HG03354 (cell line): ENCODE measurements at regions not wholly inside any gene's neighbourhood (a gene's known extent, or its start where the extent isn't known, plus 50 kb on each side); places are given as distances from the start of the nearest gene placed in this dataset.
"Not testable (repeated sequence)": the region's sequence is repeated elsewhere in the genome, so short reads cannot be mapped to it uniquely, and the experiment has no call there.

Experiments used
- ATAC-seq: cut with Tn5 transposase; IDR thresholded peaks from one replicate; pipeline ENCODE4 v1.9.1; 2021; ENCODE audit warnings: mild to moderate bottlenecking; ENCODE audit not compliant: unreplicated experiment, poor library complexity, severe bottlenecking

DNA sequence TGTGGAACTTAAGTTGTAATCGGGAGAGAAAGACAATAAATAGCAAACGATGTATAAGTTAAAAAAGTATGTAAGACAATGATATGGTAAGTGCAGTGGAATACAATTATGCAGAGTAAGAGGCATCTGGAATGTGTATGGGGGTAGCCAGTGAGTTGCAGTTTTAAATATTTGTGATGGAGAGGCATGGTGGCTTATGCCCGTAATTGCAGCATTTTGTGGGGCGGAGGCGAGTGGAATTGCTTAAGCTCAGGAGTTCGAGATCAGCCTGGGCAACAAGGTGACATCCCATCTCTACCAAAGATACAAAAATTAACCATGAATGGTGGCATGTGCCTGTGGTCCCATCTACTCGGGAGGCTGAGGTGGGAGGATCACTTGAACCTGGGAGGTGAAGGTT lies 52.5 kb upstream of the WDFY3 start:
- no peak for ATAC-seq

DNA sequence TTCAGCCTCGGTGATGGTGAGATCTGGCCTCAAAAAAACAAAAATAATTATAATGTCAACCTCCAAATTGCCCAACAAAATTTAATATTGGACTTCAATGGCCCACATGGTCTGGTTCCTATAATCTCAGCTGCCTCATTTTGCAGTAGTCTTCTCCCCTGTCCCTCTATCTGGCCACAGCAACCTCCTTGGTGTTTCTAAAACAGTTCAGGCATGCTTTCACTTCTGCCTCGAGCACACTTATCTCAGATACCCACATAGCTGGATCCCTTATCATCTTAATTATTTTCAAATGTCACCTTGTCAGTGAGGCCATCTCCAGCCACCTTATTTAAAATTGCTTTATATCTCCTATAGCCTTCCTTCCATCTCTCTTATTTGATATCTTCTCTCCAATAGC lies 52.9 kb upstream of the WDFY3 start:
- no peak for ATAC-seq

DNA sequence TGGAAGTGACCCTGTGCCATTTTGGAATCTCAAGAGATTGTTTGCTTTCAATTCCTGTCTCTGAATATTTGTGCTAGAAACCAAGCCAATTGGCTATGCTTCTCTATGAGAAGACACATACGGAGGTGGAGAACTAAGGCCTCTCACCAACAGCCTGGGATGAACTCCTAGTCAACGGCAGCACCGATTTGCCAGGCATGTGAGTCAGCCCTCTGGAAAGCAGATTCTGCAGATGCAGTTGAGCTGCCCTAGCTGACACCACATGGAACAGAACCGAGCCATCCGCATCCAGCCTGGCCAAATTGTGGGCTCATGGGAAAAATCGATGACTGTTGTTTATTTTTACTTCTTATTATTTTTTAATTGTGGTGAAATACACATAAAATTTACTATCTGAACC lies 58.2 kb upstream of the WDFY3 start:
- ATAC-seq: no peak

DNA sequence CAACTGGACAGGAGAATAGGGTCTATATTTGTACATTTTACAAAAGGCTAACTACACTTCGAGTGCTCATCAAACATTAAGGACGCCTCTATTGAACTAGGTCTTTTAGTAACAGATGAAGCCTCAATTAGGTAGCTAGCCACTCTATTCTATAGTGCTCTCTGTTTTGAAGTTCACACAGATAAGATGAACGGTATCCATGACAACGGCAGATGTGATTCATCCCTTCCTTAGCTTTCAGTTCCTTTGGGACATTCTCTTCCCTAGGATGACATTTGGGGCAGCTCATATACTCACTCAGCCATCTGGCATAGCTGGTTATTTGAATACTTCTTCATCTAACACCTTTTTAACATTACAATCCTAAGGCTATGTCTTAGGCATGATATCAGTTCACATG lies 62.4 kb upstream of the WDFY3 start:
- no peak for ATAC-seq

DNA sequence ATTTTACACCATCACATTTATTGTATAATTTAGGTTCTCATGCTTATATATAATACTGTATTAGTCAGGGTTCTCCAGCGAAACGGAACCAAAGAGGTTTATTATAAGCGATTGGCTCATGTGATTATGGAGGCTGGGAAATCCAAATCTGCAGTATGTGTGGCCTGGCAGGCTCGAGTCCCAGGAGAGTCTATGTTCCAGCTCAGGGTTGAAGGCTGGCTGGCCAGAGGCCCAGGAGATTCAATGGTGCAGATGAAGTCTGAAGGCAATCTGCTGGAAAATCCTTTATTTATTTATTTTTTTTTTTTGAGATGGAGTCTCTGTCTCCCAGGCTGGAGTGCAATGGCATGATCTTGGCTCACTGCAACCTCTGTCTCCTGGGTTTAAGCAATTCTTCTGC lies 63.0 kb upstream of the WDFY3 start:
- ATAC-seq: no peak

DNA sequence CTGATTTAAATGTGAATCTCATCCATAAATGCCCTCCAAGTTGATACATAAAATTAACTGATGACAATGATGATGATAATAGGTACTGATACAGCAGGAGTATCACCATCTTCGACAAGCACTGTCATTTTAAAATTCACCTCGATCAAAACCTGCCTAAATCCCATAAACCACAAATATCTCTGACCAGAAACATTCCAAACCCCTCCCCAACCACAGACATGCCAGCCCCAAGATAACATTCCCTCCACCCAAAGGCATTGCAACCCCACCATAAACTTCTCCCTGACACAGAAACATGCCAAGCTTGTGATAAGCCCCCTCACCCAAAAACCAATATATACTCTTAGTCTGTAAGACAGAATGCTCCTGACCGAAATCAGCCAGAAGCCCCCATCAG lies 63.7 kb upstream of the WDFY3 start:
- no peak for ATAC-seq

DNA sequence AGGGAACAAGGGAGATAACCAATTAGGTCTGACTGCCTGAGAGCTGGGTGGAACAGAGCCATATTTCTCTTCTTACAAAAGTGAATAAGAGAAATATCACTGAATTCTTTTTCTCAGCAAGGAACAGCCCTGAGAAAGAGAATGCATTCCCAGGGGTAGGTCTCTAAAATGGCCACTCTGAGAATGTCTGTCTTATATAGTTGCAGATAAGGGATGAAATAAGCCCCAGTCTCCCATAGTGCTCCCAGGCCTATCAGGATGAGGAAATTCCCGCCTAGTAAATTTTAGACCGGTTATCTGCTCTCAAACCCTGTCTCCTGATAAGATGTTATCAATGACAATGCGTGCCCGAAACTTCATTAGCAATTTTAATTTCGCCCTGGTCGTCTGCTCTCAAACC lies 67.3 kb upstream of the WDFY3 start:
- ATAC-seq: not testable (repeated sequence)

DNA sequence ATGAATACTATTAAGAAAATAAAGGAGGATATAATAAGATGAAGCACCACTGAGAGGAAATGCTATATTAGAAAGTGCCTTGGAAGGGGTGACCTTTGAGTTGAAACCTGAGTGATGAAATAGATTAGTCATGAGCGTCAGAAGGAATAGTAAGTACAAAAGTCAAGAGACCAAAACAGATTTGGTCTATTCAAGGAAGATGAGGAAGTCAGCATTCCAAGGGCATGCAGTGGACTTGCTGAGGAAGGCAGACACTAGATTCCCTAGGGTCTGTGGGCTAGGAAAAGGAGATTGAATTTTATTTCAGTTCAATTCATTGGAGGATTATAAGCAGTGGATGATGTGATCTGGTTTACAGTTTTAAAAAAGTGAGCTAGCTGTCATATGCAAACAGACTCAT lies 73.0 kb upstream of the WDFY3 start:
- ATAC-seq: no peak

DNA sequence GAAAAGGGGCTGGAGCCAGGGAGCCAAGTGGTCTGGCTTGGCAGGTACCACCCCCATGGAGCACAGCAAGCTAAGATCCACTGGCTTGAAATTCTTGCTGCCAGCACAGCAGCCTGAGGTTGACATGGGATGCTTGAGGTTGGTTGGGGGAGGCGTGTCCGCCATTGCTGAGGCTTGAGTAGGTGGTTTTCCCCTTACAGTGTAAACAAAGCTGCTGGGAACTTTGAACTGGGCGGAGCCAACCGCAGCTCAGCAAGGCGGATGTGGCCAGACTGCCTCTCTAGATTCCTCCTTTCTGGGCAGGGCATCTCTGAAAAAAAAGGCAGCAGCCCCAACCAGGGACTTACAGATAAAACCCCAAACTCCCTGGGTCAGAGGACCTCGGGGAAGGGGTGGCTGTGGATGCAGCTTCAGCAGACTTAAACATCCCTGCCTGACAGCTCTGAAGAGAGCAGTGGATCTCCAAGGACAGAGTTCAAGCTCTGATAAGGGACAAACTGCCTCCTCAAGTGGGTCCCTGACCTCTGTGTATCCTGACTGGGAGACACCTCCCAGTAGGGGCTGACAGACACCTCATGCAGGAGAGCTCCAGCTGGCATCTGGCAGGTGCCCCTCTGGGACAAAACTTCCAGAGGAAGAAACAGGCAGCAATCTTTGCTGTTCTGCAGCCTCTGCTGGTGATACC lies 77.5 kb upstream of the WDFY3 start:
- not testable (repeated sequence) for ATAC-seq

DNA sequence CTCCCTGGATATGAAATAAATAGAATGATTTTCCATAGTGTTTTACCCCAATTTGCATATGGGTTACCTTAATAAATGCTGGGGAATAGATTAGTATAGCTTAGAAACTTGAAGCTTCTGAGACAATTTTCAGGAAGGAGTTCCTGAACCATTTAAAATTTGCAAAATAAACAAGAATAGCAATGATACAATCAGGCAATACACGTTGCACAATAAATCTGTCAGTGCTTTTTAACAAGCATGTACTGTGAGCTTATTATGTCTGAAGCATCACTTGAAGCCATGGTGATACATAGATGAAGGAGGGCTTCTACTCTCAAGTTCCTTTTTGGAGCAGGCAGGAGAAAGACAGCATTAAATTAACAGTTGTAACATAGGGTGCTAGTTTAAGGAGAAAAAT lies 84.2 kb upstream of the WDFY3 start:
- ATAC-seq: no peak

DNA sequence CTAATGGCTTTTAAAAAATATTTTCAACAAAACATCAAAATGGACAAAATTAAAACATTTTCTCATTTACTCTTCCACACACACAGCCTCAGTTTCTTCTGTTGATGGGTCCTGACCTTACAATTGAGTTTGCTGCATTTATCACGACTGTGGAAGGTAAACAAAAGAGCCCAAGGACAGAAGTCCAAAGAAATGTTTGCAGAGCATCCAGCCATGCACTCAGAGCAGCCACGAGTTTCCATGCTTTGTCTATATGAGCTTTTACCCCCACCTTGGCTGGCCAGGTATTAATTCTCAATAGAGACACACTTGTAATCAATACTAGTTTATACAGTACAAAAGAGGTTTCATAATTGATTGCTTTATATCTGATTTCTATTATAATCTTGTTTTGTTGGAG lies 85.0 kb upstream of the WDFY3 start:
- no peak for ATAC-seq

DNA sequence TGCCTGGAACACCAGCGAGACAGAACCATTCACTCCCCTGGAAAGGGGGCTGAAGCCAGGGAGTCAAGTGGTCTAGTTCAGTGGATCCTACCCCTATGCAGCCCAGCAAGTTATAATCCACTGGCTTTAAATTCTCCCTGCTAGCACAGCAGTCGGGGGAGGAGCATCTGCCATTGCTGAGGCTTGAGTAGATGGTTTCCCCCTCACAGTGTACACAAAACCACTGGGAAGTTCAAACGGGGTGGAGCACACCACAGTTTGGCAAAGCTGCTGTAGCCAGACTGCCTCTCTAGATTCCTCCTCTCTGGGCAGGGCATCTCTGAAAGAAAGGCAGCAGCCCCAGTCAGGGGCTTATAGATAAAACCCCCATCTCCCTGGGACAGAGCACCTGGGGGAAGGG lies 88.4 kb upstream of the WDFY3 start:
- ATAC-seq: not testable (repeated sequence)

DNA sequence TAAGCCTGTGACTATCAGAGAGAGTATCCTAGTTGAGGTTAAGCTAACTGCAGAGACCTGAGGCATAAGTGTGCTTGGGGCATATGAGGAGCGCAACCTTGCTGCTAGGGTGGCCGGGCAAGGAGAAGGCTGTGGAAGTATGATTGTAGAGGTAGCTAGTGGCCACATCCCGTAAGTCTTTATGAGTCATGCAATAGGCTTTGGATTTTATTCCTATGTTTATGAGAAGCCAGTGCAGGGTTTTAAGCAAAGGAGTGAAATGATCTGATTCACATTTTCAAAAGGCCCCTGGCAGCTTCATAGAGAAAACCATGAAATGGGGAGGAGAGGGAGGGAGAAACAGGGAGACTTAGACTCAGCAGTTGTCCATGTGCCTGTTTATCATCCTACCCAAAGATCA lies 92.1 kb upstream of the WDFY3 start:
- ATAC-seq: no peak

DNA sequence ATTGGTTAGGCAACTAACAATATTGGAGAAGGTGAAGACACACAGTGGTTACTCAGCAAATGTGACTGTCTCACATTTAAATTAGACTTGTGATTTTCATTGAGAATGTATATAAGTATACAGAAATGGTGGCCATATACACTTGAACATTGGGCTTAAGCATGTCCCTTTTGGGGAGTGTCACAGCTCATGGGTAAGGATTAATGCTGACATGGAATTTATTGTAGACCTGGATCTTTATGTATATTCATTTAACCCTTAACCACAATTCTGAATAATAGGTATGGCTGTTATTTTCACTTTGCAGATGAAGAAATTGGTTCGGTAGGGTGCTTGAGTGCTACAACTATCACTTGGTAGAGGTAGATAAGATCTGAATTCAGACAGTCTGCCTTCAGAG lies 95.5 kb upstream of the WDFY3 start:
- ATAC-seq: no peak

DNA sequence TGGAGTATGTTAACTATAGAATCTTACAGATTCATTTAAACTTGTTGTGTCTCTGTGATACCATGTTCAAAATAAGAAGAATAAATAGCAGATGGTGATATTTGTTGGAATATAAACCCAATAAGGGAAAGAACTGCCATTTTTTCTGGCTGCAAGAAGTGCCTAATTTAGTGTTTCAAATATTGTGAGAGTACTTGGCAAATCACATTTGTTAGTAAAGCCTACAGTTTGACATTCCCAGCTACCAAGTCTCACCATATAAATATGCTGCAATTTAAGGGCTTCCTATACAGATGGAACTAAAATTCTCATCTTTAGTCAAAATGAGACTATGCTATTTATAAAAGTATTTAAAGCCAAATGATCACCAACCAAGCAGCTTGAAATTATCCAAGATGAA lies 96.0 kb upstream of the WDFY3 start:
- ATAC-seq: no peak

DNA sequence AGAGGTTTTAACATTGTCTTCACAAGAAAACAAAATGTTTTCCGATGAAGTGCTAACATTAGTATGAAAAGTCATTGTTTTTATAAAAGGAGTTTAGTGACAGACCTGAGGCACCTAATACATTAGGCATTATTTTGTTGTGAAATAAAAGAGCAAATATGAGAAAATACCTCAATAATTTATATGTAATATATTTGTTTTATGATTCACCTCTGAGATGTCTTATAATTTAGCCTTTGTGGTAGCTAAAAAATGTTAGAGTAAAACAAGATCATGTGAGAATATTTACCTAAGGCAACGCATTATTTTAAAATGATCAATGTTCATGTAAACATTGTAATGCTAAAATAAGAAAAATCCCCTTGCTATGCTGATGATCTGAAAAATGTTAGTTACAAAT lies 100.9 kb upstream of the WDFY3 start:
- no peak for ATAC-seq

DNA sequence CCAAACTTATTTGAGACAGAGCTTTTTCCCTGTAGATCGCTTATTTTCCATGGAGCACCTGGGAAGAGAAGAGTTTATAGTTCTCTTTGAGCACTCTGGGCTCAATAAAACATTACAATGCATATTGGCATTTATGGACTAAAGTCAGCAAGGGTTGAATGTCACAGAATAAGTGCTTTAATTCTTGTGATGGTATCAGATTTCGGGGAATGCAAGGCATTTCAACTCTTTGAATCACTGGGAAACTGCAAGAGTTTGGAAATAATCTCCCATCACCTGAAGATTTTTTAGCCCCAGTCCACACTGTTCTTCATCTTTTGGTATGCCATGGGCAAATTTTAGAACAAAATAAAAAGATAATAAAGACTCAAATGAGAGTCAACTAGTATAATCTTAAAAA lies 111.5 kb upstream of the WDFY3 start:
- no peak for ATAC-seq

DNA sequence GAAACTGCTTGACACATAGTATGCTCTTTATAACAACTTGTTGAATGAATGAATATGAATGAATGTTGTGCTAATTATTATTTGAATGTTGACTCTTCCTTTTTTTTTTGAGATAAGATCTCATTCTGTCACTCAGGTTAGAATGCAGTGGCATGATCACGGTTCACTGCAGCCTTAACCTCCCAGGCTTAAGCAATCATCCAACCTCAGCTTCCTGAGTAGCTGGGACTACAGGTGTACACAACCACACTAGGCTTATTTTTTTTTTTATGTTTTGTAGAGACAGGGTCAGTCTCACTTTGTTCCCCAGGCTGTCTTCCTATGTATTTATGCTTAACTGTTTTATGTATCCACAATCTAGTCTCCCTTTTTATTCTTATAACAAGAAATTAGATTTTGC lies 114.7 kb upstream of the WDFY3 start:
- ATAC-seq: no peak

DNA sequence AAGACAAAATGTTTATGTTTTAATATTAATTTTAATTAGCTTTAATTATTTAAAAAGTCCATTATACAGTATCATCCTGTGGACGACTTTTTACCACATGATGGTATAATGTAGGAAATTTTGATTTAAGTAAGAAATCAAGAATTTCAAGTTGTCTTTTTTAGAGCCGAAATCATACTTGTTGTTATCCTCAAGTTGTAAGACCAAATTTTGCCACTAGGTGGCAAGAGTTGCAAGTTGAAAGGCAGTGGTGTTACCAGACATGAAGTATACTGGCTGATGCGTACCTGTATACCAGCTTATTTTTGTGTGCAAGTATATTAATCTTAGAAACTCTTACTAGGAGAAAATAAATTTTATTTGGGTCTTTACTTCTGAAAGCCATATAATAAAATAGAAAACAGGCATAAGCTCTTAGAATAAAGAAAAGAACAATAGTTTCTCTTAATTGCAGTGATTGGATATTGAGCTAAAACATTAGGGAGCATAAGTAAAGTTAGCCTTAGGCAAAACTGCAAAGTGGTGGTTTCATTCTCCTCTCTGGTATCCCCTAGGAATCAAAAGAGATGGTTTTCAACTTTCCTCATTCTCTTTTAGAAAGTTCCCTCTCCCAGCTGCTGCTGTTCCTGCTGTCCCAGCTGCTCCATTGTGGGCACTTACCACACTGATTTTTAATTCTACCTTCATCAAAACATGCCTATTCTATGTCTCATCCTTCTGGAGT lies 118.0 kb upstream of the WDFY3 start:
- peak; percentile 90 for ATAC-seq

DNA sequence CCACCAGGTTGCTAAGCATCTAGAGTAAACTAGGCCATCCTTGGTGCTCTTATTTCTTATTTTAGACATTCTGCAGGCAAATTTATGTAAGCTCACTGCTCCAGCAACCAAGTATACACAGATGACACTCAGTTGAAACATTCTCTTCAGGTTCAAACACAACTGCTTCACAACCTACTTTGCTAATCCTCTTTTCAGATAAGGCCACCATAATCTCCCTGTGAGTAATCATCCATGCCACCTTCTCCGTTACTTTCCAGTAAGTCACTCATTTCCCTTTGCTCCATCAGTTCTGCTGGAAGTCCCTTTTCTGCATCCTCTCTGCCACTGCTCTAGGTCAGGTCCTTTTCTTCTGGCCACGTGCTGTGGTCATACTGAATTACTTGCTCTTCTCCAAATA lies 120.2 kb upstream of the WDFY3 start:
- ATAC-seq: no peak

DNA sequence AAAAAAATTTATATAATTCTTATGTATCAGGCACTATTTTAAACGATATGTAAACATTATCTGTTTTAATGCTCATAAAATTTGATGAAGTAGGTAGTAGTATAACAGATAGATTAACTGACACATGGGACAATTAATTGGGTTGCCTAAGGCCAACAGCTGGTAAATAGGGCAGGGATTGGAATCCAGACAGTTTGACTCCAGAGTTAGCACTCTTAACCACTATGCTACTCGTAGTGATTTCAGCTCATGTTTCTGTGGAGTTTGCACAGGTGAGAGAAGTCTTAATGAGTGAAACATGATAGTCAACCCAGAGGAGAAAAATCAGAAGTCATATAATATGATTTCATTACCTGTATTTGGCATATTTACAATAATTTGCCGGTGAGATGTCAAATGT lies 126.0 kb upstream of the WDFY3 start:
- ATAC-seq: no peak

DNA sequence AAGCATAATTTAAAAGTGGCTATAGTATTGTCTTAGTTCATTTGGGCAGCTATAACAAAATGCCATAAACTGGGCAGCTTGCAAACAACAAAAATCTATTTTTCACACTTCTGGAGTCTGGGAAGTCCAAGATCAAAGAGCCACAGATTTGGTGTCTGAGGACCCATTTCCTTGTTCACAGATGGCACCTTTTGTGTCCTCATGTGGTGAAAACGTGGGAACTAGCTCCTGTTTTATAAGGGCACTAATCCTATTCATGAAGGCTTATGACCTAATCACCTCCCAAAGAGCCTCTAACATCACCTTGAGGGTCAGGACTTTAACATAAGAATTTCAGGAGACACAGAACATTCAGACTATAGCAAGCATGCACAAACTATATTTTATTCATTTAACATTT lies 126.5 kb upstream of the WDFY3 start:
- no peak for ATAC-seq
